ENCODE measurements at regions not wholly inside any gene's neighbourhood (a gene's known extent, or its start where the extent isn't known, plus 50 kb on each side); places are given as distances from the start of the nearest gene placed in this dataset.

DNA sequence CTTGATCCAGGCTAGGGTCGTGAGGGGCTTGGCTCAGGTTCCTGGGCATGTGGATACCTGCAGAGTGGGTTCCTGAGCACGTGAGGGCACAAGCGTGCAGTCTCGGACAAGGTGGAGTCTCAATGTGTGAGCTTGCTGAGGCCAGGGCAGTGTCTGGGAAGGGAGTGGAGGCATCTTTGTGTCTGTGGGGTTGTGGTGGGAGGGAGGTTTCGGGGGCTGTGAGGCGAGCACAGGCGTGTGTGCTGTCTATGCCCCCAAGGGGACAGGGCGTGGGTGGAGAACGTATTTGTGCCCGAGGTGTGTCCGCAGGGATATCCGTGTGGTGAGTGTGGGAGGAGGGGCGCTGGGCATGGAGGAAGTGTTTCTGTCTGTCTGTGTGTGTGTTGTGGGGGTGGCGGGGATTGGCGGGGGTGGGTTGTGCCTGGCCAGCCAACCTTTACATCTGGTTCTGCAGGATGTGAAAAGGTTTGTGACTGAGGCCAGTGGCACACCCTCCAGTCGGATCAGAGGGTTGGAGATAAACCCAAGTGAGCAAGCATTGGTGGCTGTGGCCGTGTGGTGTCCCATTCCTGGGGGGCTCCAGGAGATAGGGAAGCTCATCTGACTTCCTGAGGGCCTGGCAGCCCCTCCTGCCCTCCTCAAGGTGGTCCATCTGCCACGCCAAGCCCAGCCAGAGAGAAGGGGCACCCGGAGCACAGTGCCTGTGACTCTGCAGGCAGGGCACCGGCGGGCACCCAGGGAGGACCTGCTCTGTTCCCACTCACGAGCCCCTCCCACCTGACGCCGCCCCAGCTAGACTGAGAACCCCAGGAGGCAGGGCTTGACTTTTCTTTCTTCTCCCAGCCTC, 57.1 kb downstream of the ZFP36L2 start:
- H3K4me1 ChIP-seq (ENCODE audit: control insufficient read depth, extremely low read depth, insufficient read depth, low read length): peaks cover 5% of the 10 kb centered on the region
- TF ChIP-seq EZH2 (IDR thresholded peaks at IDR 0.05; ENCODE audit: low read length, missing control alignments): no peak
- TF ChIP-seq CTCF (conservative IDR thresholded peaks at IDR 0.05 in 1 of 2, IDR thresholded peaks at IDR 0.05 in 1 of 2; ENCODE audit: low read depth in 1 of 2, low read length in 2 of 2): no peak
- no peaks in the 10 kb centered on the region for H3K9me3 ChIP-seq (ENCODE audit: control insufficient read depth, insufficient read depth, low read depth, low read length)
- H3K79me2 ChIP-seq (ENCODE audit: control insufficient read depth, insufficient read depth, low read length): no peaks in the 10 kb centered on the region
- DNase-seq (ENCODE audit: low read depth in 2 of 2): no peak
- H4K20me1 ChIP-seq (ENCODE audit: control insufficient read depth, extremely low read depth, insufficient read depth, low read length): no peaks in the 10 kb centered on the region
- H3K27me3 ChIP-seq (ENCODE audit: control insufficient read depth, insufficient read depth, low read length): no peaks in the 10 kb centered on the region
- no peak overlapping the region for H3K27ac ChIP-seq (ENCODE audit: insufficient read depth, low read length)
- no peaks in the 10 kb centered on the region for H3K36me3 ChIP-seq (ENCODE audit: control insufficient read depth, insufficient read depth, low read length)
- H3K9ac ChIP-seq (ENCODE audit: insufficient read depth, low read length): no peak overlapping the region
- H3K4me3 ChIP-seq (replicated peaks in 1 of 4; ENCODE audit: control extremely low read depth in 1 of 4, insufficient read depth in 1 of 4, low read depth in 3 of 4, low read length in 4 of 4): no peak overlapping the region
- no peak overlapping the region for H3K4me2 ChIP-seq (ENCODE audit: extremely low read depth, insufficient read depth, low read length)
- no peak overlapping the region for H2AFZ ChIP-seq (ENCODE audit: low read length)

- Histone ChIP-seq H3K9ac (ENCODE audit: insufficient read depth, low read length) (no peak overlapping the region), H3K4me2 (ENCODE audit: extremely low read depth, insufficient read depth, low read length) (no peak overlapping the region), H3K27ac (ENCODE audit: insufficient read depth, low read length) (no peak overlapping the region), H3K27me3 (ENCODE audit: control insufficient read depth, insufficient read depth, low read length) (no peaks in the 10 kb centered on the region), H2AFZ (ENCODE audit: low read length) (no peak overlapping the region), H4K20me1 (ENCODE audit: control insufficient read depth, extremely low read depth, insufficient read depth, low read length) (no peaks in the 10 kb centered on the region), H3K4me1 (ENCODE audit: control insufficient read depth, extremely low read depth, insufficient read depth, low read length) (peaks cover 5% of the 10 kb centered on the region), H3K79me2 (ENCODE audit: control insufficient read depth, insufficient read depth, low read length) (no peaks in the 10 kb centered on the region), H3K4me3 (replicated peaks in 1 of 4; ENCODE audit: control extremely low read depth in 1 of 4, insufficient read depth in 1 of 4, low read depth in 3 of 4, low read length in 4 of 4) (no peak overlapping the region), H3K36me3 (ENCODE audit: control insufficient read depth, insufficient read depth, low read length) (no peaks in the 10 kb centered on the region), H3K9me3 (ENCODE audit: control insufficient read depth, insufficient read depth, low read depth, low read length) (no peaks in the 10 kb centered on the region)
- no peak for DNase-seq (ENCODE audit: low read depth in 2 of 2)
- no peak for TF ChIP-seq EZH2 (IDR thresholded peaks at IDR 0.05; ENCODE audit: low read length, missing control alignments)
- TF ChIP-seq CTCF (conservative IDR thresholded peaks at IDR 0.05 in 1 of 2, IDR thresholded peaks at IDR 0.05 in 1 of 2; ENCODE audit: low read depth in 1 of 2, low read length in 2 of 2): no peak
Measured at GRCh38 chr2:43168016-43168369, 58.4 kb downstream of the ZFP36L2 start.

GRCh38 chr2:43165378-43166069, 60.9 kb downstream of the ZFP36L2 start:
- Histone ChIP-seq H2AFZ (ENCODE audit: low read length) (no peak overlapping the region), H3K4me2 (ENCODE audit: extremely low read depth, insufficient read depth, low read length) (no peak overlapping the region), H3K9me3 (ENCODE audit: control insufficient read depth, insufficient read depth, low read depth, low read length) (no peaks in the 10 kb centered on the region), H3K79me2 (ENCODE audit: control insufficient read depth, insufficient read depth, low read length) (no peaks in the 10 kb centered on the region), H3K36me3 (ENCODE audit: control insufficient read depth, insufficient read depth, low read length) (no peaks in the 10 kb centered on the region), H3K4me3 (replicated peaks in 1 of 4; ENCODE audit: control extremely low read depth in 1 of 4, insufficient read depth in 1 of 4, low read depth in 3 of 4, low read length in 4 of 4) (no peak overlapping the region), H3K27ac (ENCODE audit: insufficient read depth, low read length) (no peak overlapping the region), H4K20me1 (ENCODE audit: control insufficient read depth, extremely low read depth, insufficient read depth, low read length) (no peaks in the 10 kb centered on the region), H3K27me3 (ENCODE audit: control insufficient read depth, insufficient read depth, low read length) (no peaks in the 10 kb centered on the region), H3K9ac (ENCODE audit: insufficient read depth, low read length) (no peak overlapping the region), H3K4me1 (ENCODE audit: control insufficient read depth, extremely low read depth, insufficient read depth, low read length) (peaks cover 5% of the 10 kb centered on the region)
- peak in 1 of 2 donors; percentile 32 for DNase-seq (ENCODE audit: low read depth in 2 of 2)
- peak in 1 of 2 donors; percentile 3 for TF ChIP-seq CTCF (conservative IDR thresholded peaks at IDR 0.05 in 1 of 2, IDR thresholded peaks at IDR 0.05 in 1 of 2; ENCODE audit: low read depth in 1 of 2, low read length in 2 of 2)
- TF ChIP-seq EZH2 (IDR thresholded peaks at IDR 0.05; ENCODE audit: low read length, missing control alignments): no peak

All from fibroblast of lung (primary cell).